DMS 273 (cell line): ENCODE measurements at regions not wholly inside any gene's neighbourhood (a gene's known extent, or its start where the extent isn't known, plus 50 kb on each side); places are given as distances from the start of the nearest gene placed in this dataset.
A peak's percentile ranks its signal among the peaks of the same experiment; 100 is the strongest.

Experiments used
- DNase-seq: peaks from one replicate; lab custom pipeline; 2025; ENCODE audit not compliant: unreplicated experiment; lab: John Stamatoyannopoulos, UW

DNA sequence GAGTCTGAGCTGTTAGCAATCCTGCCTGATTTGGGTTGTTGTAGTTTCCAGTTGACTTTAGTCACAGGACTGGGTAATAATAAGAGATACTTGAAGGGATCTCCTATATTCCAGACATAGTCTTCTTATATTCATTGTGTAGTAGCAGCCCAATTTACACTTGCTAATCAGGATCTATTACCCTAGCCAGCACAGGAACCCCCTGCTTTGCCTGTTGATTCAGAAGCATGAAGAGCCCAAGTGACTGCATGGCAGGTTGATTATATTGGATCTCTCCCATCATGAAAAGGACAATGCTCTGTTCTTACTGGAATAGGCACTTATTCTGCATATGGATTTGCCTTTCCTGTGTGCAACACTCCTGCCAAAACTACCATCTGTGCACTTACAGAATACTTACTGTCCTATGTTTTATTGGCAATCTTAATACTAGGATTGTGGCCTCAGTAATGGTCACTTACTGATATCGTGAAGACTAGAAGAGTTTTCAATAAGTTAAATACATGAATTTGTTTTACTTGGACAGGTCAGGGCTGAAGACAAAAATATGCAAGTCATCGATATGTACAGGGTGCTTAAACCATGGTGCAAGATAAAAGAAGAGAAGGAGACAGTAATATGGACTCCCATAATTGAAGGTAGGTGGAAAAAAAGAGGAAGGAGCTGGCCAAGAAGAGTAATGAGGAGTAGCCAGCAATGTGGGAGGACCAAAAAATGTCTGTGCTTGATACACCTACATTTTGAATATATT, 304.1 kb downstream of the MCTP2 start:
- no peak for DNase-seq

DNA sequence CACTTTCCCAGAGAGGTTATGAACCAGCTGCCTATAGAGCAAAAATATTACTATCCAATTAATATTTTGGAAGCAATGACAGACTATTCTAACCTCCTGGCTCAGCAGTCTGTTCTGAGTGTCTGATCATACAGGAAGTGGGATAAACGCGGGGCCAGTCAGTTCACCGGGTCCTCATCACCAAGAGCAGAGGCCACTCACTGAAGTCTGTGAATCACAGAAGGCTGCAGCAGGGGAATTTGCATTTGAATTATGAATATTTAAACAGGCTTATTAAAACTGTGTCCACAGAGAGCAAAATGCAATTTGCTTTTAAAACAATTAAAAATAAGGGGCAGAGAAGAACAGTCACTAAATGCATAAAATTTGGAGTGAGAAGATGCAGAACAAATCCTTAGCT, 305.2 kb downstream of the MCTP2 start:
- DNase-seq: no peak

DNA sequence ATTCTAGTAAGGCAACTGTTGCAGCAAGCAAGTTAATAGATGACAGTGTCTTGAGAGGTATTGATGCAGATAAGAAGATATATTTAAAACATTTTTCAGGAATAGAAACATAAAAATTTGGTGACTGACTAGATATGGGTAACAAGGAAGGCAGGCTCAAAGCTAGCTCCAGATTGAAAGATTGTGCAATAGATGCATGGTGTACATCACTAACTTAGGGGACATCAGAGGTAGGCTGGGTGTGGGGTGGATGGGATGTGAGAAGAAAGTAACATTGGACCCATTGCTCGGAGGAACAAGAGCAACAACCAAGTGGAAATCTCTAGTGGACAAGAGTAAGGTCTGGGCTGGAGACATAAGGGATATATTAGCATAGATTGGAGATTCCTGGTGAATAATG, 306.9 kb downstream of the MCTP2 start:
- no peak for DNase-seq

DNA sequence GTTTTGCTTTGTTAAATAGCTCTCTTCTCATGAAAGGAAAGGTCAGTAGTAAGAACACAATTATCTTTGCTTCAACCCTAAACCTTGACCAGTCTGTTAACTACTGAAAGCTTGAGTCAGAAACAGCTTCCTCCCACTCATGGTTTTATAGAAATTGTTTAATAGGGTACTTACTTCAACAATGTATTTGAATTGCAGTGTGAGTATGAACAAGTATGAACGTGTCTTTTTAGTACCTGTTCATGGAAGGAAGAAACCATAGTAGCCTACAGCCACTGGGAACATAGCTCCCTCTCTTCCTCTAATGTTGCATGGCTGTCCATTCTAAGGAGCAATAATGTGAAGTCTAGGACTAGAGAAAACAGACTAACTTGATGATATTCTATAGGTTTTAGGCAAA, 311.0 kb downstream of the MCTP2 start:
- DNase-seq: no peak

DNA sequence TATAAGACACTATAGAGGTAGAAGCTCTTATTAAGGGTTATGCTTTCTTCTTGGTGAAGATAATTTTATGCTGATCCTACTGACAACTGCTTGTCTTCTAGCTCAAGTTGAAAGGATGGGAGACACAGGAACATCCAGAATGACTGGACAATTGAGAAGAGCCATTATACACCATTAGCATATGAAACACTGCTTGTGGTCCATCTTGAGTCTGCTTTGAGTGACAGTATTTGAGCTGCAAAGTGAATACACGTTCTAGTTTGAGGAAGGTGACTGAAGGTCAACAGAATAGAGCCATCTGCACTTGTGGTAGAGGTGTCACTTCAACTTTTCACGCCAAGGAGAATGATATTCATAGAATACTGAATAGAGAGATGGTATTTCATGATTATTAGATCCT, 315.4 kb downstream of the MCTP2 start:
- no peak for DNase-seq

DNA sequence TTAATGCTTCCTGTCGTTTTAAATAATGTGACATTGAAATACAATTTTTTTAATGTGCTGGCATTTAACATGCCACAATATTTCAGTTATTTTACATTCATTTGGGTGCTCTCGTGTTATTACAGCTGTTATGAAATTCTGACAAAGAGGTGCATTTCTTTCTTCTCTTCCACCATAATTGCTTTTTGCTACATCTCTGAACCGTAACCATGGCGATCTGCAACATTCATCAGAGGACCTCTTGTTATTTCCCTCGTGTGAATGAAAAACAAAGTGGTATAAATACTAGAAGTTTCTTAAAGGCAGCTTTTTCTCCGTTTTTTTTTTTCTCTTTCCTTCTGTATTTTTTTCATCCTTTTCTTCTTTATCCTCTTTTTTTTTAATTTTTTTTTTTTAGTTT, 316.4 kb downstream of the MCTP2 start:
- no peak for DNase-seq

DNA sequence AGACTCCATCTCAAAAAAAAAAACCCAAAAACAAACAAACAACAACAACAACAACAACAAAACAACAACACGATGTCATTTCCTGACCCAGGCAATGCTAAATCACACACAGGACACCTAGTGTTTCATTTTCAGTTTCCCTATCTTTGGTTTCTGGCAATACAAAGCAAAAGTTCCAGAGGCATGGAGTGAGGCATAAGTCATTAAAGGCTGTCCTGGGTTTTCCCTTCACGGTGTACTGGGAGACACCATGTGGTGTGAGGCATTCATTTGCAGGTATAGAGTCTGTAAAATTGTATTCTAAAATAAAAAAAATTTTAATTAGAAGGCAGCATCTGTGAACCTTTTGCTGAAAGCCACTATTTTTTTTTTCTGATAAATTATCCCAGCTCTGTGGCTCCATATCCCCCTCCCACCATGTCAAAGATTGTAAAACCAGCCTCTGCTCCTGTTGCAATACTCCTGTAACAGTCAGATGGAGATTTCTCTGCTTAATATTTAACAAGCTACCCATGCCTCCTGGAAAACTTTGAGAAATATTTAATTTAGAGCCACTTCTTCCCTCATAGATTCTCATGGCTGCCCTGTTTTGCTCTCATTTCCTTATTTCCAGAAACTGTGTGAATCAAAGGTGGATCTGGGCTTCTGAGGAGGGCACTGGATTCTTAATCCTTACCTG, 324.6 kb downstream of the MCTP2 start:
- no peak for DNase-seq

DNA sequence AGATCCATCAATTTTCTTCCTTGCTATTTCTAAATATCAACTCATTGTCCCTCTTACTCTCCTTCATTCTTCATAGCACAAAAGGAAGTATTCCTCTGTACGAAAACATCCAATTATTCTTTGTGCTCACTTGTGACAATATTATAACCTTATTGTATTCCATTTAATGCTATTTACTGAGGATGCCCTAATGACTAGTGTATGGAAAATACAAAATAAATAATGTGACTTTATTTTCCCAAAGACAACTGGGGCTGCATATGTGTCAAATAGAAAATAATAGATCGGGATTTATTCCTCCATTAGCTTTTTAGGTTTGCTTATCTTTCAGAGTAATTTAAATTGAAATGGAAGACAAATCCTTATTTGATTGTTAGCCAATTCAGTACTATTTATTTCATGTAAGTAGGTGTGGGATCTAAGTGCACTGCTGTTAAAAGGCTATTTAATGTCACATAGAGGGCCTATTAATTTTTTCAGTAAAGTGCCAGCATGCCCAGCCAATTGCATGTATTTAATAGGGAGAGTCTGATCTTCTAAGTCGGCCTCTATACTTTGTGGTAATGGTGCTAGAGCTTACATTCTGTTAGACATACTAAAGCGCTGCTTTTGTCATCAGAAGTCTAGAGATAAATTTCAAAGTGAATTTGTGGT, 329.8 kb downstream of the MCTP2 start:
- no peak for DNase-seq

DNA sequence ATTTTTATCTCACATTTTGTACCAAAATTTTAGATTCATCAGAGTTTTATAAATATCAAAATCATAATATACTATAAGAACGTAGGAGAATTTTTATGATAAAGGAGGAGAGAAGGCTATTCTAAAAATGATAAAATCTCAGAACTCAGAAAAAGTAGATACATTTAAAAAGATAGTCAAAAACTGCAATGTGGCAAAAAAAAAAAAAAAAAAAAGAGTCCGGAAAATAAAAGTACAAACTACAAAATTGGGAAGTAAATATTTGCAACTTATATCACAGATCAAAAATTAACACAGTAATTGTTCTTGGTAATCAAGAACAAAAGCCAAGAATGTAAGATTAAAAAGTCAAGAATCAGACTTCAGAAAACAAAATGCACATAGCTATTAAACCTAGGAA, 332.1 kb downstream of the MCTP2 start:
- no peak for DNase-seq

DNA sequence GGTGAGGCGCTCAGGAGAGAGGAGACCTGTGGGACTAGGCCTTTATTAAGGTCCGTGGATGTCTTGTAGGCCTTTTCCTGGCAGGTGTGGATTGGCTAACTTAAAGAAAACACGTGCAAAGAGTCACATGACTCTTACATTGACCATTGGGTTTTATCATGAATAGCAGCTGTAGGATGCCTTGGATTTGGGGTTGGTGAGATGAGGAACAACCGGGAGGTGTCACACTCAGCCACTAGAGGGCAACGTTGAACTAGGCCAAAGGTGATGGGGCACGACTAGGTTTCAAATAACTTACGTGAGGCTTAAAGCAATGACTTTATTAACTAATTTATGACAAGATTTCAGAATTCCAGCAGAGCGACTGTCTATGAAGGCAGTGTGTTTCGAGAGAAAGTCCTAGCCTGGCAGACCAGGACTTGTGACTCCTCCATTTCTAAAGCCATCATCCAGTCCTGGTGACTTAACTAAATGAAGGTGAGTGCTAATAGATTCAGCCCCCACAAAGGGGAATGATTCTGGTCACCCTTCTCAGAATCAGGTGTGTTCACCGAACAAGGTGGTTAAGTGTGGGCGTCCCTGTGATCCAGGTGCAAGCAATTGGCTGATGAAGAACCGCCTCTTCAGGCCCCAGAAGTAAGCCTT, 345.6 kb downstream of the MCTP2 start:
- DNase-seq: peak; percentile 33

DNA sequence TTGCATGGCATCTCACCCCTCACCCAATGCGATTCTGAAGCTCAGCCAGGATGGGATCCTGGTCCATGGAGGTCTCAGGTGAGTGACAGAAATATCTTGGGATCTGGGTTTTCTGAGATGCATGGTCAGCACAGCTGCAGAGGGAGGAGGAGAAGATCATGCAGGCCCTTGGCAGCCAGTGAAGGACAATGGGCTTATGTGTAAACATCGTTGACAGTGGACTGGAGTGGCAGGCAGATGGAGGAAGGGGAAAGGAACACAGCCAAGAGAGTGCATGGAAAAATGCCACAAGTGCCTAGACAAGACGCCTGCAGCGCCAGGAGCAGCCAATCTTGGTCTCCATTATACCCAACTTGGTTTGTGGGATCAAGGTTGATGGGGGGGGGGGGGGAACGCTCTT, 347.9 kb downstream of the MCTP2 start:
- no peak for DNase-seq

DNA sequence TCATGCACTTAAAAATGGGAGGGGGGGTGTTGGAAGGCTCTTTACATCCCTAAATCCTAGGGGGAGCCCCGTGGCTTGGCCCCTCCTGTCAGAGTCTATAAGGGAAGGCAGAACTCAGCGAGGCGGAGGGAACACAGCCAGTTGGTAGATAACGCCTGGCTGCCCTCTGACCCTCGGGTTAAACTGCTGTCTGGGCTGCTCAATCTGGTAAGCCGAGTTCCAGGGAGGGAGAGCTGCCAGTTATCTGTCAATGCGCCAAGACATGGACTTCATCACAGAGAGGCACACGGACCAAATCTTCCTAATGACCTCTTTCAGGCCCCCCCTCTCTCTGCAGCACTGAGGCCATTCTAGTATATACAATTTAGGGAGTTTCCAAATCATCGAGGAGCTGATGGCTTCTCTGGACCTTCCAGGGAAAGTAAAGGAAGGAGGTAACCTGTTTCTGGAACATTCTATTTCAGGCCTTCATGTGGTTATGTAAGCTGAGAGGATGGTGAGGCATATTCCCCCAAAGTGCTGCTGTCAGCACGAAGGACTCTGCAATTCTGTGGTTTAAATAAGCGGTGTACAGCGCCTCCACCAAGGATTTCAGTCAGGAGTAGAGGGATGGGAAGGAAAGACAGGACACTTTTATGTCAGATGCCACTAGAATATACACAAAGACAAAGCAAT, 349.0 kb downstream of the MCTP2 start:
- no peak for DNase-seq

DNA sequence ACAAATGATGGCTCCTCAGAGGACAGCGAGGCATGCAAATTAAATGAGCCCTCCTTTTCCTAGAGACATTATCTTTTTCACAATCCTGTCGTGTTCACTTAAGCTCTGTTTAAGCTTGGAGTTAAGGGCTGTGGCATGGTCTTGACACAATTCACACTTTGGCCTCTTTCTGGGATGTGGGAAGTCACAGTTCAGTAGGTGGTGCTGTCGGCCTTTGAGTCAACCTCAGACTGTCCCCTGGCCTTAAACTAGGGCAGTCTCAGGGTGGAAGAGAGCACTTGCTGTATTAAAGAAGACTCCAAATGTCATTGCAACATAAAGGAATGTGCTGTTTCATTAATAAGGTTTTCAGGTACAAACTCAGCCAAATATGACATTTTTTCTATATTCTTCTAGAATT, 351.0 kb downstream of the MCTP2 start:
- DNase-seq: peak; percentile 2

DNA sequence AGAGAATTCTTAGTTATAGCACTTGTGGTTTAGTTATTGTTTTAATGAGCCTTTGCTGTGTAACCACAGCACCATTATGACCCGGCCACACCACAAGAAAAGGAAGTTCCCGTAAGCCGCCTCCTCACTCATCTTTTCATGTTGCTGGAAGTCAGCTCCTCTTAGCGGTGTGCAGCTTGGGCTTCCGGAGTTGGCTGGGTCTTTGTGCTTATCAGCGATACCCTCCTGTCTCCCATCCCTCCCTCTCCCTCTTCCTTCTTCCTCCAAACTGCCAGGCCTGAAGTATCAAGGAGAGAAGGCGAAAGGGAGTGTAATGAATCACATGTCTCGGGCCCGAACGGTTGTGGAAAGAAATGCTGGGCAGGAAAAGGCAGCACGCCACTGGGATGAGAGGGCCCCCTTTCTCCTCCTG, 353.5 kb downstream of the MCTP2 start:
- no peak for DNase-seq

DNA sequence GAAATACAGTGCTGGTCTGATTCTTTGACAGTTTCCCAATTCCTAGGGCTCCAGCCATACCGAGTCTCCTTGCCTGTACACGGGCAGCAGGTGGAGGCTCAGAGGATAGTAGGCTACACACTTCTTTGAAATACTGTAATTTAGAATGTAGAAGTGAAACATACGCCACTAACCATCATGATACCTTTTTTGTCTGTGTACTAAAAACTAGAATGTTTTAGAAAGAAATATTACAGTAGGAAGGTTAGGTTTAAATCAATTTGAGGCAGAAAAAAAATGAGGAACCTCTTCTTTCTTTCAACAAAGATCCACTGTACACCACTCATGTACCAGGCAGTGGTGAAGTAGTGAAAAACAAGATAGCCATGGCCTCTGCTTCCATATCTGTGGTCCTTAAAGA, 354.7 kb downstream of the MCTP2 start:
- no peak for DNase-seq

DNA sequence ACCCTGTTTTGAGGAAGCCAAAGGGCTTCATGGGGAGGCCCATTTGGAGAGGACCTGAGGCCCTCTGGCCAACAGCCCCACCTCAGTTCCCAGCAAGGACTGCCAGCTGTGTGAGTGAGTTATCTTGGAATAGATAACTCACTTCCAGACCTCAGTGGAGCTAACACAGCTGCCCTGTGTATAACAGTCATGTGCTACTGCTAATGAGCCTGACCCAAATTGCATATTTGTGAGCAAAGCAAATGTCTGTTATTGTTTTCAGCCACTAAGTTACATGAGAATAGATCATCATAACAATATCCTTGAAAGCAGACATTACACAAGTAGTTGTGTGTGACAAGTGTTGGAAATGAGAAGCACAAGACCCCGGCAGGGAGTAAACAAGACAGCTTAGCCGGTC, 355.8 kb downstream of the MCTP2 start:
- DNase-seq: no peak

DNA sequence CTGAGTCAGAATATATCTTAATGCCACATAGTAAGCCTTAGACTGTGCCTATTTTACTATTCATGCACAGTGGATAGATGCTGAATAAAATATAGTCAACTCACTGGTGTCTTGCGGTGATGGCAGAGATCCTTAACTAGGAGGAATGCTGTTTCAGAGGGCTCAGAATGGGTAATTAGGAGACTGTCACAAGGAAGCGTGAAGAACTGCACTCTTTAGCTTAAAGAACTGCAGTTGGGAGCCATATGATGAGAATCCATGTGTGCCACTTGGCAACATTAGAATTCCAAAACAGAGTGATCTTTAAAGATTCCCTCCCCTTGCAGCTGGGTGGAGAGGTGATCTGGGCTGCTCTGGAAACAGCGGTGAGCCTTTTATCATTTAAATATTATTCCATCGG, 357.6 kb downstream of the MCTP2 start:
- no peak for DNase-seq

DNA sequence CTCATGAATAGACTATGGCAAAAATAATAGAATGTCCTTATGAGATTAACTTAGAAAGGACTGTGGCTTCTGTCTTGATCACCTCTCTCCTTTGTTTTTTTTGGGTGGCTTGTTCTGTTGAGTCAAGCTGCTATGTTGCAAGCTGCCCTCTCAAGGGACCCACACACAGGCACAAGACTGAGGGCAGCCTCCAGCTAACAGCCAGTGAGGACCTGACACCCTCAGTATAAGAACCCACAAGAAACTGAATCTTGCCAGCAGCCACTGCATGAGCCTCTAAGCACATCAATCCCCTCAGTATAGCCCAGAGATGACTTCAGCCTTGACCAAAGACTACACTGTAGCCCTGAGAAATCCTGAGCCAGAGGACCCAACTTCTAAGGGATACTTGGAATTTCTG, 361.1 kb downstream of the MCTP2 start:
- DNase-seq: no peak

DNA sequence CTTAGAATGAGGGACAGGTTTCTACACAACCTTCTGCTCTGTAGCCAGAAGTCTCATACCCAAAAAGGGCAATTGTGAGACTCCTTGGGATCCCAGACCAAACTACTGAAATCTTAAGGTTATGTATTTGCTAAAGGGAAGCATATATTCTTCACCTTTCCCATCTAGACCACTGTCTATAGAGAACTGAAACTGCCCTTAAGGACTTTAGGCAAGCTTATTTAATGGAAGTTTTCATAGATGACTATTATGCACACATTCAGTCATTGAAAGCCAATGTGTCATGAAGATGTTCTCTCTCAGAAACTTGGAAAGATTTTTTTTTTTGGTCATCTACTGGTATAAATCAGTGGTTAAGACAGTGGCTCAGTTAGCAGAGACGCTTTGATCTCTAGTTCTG, 365.3 kb downstream of the MCTP2 start:
- no peak for DNase-seq

DNA sequence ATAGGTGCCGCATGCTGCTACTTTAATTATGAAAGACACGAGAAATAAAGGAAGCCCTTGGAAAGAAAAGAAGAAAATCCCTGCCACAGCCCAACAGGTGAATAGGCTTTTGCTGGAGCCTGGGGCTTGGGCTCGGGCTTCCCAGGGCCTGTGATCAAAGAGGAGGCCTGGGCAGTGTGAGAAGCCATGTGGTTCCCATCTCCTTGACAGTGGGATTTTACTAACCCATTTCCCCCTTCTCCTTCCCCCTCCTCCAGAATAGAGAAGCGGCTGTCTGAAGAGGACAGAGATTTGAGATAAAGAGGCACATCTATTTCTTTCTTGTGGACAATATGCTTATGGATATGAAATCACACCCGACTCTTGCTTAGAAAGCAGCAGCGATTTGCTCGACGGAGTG, 369.1 kb downstream of the MCTP2 start:
- DNase-seq: no peak

DNA sequence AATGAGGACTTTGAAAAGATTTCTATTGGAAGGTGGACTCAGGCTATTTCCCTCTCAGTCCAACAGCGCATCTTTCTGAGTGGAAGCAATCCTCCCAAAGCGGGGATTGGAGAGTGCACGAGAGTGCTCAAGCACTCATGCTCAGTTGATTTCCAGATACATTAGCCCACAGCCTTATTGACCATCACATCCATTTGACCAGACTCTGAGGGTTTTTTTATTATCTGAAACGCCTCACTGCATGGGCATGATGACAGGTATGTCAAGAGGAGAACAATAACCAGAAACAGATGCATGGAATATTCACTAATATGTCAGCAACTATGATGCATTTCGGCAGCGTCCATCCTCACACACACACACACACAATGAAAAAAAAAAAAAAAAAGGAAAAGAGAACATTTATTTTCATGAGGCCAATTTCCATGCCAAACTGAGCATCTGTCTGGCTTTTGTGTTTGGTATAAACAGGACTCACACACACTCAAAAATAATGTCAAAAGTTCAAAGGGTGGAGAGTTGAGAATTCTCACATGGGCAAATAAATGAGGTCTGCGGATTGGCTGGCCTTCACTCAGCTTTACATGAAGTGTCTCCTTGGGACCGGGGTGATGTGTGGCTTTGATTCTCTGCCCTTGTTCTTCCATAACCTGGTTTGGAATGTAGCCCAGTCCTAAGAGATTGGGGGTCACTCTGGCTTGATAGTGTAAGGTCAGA, 371.6 kb downstream of the MCTP2 start:
- DNase-seq: no peak
